HUES6 (cell line): ENCODE measurements at regions not wholly inside any gene's neighbourhood (a gene's known extent, or its start where the extent isn't known, plus 50 kb on each side); places are given as distances from the start of the nearest gene placed in this dataset.
"Not testable (repeated sequence)": the region's sequence is repeated elsewhere in the genome, so short reads cannot be mapped to it uniquely, and the experiment has no call there.

Experiments used
- H3K27ac ChIP-seq: 2 replicates; pipeline ENCODE4 v1.7.0; 2013; ENCODE audit warnings: low read depth, mild to moderate bottlenecking, low read length, inconsistent platforms
- H3K27me3 ChIP-seq: 2 replicates; pipeline ENCODE4 v1.6.1; 2013; ENCODE audit warnings: low read length; ENCODE audit not compliant: control insufficient read depth, insufficient read depth
- H3K36me3 ChIP-seq: 2 replicates; pipeline ENCODE4 v1.6.1; 2013; ENCODE audit warnings: low read length; ENCODE audit not compliant: control insufficient read depth, insufficient read depth
- H3K4me1 ChIP-seq: 2 replicates; pipeline ENCODE4 v1.6.1; 2013; ENCODE audit warnings: low read length; ENCODE audit not compliant: control insufficient read depth, insufficient read depth
- H3K4me3 ChIP-seq: 2 replicates; pipeline ENCODE4 v1.5.1; 2013; ENCODE audit warnings: low read depth, low read length
- H3K9ac ChIP-seq: one replicate; pipeline ENCODE4 v1.6.1; 2013; ENCODE audit warnings: mild to moderate bottlenecking, low read length
- H3K9me3 ChIP-seq: 2 replicates; pipeline ENCODE4 v1.6.1; 2013; ENCODE audit warnings: low read depth, low read length; ENCODE audit not compliant: control insufficient read depth, insufficient read depth

DNA sequence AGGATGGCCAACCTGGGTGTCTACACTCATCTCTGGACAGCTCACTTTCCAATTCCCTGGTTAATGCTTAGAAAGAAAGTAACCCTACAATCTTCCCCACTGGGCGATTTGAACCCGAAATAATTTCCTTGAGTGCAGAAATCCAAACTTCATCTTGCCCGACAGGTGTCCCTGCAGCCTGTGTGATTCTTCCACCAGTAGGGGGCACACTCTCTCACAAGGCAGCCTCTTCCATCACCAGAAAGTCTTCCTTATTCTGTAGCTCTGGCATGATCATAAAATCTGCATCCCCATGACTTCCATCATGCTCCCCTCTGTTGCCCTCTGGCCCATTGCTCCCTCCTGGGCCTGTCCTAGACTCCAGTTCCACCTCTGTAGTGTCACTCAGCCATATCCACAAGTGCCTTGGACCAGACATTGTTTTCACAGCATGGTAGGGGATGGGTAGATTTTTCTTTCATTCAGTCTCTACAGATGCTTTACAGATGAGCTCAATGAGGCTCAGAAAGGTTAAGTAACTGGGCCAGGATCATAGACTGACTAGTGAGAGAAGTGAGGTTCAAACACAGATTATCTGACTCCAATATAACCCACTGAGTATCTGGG is 170.4 kb upstream of the SPTLC3 start:
- no peak overlapping the region for H3K9ac ChIP-seq
- H3K27me3 ChIP-seq: no peaks in the 10 kb centered on the region
- peaks cover 13% of the 10 kb centered on the region for H3K4me1 ChIP-seq
- H3K9me3 ChIP-seq: no peaks in the 10 kb centered on the region
- no peaks in the 10 kb centered on the region for H3K36me3 ChIP-seq
- H3K27ac ChIP-seq: no peak overlapping the region
- H3K4me3 ChIP-seq: no peak overlapping the region

DNA sequence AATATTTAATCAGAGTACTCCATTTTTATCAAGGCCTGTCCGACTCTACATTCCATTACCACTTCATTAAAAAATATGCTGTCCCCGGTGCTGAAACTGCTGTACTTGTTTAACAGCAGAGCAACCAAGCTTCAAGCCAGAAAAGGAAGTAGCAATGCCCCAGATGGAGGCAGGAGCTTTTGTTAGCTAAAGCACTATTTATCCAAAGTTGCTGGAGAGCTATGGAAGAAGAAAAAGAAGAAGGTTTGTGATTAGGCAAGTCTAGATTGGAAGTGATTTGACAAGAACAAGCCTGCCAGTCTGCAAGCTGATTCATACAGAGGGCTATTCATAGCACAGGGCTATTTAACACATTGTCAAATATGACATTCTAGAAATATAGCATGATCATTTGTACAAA is 160.9 kb upstream of the SPTLC3 start:
- H3K4me1 ChIP-seq: no peaks in the 10 kb centered on the region
- H3K9me3 ChIP-seq: no peaks in the 10 kb centered on the region
- H3K36me3 ChIP-seq: no peaks in the 10 kb centered on the region
- H3K9ac ChIP-seq: no peak overlapping the region
- no peak overlapping the region for H3K4me3 ChIP-seq
- H3K27ac ChIP-seq: no peak overlapping the region
- no peaks in the 10 kb centered on the region for H3K27me3 ChIP-seq

DNA sequence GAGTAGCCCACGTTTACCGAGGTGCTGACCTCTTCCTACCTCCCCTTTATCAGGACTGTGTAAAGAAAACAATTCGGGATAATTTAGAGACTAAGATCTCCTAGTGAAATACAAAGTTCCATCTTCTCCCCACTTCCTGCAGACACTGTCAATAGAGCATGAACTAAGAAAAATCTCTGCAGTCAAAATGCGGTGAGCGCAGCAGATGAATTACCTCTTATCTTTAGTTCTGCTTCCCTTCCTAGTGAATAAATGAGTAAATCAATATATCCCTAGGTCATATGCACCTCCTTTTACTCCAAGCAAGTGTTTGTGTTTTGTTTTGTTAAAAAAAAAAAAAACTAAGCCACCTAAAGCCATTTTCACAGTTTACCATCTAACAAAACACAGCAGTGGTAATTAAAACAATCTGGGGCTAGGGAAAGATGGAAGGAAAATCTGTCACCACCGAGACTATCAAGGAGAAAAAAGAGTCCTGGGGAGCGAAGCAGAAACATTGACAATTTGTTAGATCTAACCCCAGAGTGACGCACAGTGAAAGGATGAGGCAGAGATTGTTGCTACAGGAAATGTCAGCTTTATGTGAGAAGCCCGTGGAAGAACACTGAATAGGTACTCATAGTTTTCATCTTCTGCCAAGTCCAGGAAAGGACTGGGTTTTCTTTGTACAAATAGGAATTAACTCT is 159.4 kb upstream of the SPTLC3 start:
- no peaks in the 10 kb centered on the region for H3K4me1 ChIP-seq

DNA sequence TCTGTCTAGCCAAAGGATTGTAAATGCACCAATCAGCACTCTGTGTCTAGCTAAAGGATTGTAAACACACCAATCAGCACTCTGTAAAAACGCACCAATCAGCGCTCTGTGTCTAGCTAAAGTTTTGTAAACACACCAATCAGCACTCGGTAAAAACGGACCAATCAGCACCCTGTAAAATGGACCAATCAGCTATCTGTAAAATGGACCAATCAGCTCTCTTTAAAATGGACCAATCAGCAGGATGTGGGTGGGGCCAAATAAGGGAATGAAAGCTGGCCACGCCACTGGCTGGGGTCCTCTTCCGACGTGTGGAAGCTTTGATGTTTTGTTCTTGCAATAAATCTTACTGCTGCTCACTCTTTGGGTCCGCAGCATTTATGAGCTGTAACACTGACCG is 151.1 kb upstream of the SPTLC3 start:
- not testable (repeated sequence) for H3K36me3 ChIP-seq

More for the DNA sequence above, 159.4 kb upstream of the SPTLC3 start:
- Histone ChIP-seq H3K9me3 (no peaks in the 10 kb centered on the region), H3K4me3 (no peak overlapping the region), H3K27me3 (no peaks in the 10 kb centered on the region), H3K9ac (no peak overlapping the region), H3K36me3 (no peaks in the 10 kb centered on the region), H3K27ac (no peak overlapping the region)

DNA sequence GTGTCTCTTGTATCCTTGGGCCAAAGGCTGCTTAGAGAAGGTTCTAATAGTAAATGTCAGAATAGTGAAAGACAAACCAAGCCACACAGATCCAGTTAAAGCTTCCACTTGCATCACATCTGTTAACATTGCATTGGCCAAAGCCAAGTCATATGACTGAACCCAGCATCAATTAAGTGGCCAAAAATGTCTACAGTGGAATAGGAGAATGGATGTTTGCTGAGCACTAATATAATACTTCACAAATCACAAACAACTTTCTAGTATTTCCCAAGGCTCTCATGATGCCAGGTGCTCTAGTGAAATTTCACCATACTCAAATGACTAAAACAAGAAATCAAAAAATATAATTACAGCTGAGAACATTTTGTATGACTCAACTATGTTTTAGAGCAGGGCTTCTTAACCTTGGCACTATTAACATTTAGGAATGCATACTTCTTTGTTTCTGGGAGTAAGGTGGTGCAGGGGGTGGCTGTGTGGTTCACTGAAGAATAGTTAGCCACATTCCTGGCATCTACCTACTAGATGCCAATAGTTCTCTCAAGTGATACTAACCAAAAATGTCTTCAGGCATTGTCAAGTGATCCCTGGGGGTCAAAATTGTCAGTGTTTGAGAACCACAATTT is 148.0 kb upstream of the SPTLC3 start:
- Histone ChIP-seq H3K4me1 (no peaks in the 10 kb centered on the region), H3K27me3 (no peaks in the 10 kb centered on the region), H3K9ac (no peak overlapping the region), H3K9me3 (0 out of 2 replicates have a peak, but pooled peaks cover 8% of the 10 kb centered on the region), H3K27ac (no peak overlapping the region), H3K36me3 (no peaks in the 10 kb centered on the region), H3K4me3 (no peak overlapping the region)

More for the DNA sequence above, 151.1 kb upstream of the SPTLC3 start:
- not testable (repeated sequence) for H3K27me3 ChIP-seq, H3K4me3 ChIP-seq, H3K9me3 ChIP-seq, H3K9ac ChIP-seq, H3K4me1 ChIP-seq, H3K27ac ChIP-seq

DNA sequence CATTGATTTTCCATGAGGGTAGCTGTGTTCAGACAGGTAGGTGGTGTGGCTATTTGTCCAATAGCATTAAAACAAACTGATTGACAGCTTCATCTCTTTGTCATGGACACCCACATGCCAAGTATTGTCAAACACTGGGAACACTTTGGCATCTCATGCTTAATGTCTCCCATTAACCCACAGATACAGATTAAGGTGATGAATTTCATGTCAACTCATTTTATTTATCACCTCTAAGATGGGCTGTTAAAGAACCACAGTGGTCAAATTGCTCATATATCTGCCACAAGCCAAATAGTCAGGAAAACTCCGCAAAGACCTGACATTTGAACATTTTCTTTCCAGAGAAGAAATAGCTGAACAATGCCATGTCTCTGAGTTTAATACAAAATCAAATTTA is 139.1 kb upstream of the SPTLC3 start:
- H3K27me3 ChIP-seq: no peaks in the 10 kb centered on the region
- no peak overlapping the region for H3K9ac ChIP-seq
- H3K27ac ChIP-seq: no peak overlapping the region
- no peaks in the 10 kb centered on the region for H3K4me1 ChIP-seq
- H3K9me3 ChIP-seq: no peaks in the 10 kb centered on the region
- H3K36me3 ChIP-seq: no peaks in the 10 kb centered on the region
- H3K4me3 ChIP-seq: no peak overlapping the region

DNA sequence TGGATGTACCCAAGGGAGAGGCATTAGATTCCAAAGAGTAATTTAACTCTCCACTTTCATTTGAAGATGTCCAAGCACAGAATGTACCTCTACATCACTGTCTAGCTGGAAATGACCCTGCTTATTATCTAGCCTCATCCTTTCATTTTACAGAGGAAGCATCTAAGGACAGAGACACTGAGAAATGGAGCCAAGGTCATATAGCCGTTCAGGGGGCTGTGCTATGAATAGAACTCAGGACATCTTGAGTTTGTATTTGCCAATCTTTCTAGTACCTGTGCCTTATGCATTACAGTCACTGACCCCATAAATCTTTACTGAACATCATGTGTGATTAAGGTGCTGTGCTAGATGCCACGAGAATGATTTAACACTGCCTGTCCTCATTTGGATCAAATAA is 138.2 kb upstream of the SPTLC3 start:
- no peak overlapping the region for H3K9ac ChIP-seq

DNA sequence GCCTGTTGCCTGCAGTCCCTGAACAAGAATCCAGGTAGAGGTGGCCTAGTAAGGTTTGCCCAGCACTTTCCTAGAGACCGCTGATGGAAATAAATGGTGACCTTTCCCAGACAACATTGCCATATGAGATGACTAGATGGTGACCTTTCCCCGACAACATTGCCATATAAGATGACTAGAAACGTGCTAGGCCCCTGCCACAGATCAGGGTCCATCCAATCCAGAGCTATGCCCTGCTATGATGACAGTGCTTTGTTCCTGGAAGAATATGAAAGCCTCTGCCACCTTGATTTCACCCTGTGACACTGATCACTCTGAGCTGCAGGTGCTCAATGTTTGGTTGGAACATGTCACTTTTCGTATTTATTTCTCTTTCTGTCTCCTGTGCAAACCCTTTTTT is 133.8 kb upstream of the SPTLC3 start:
- Histone ChIP-seq H3K36me3 (no peaks in the 10 kb centered on the region), H3K4me1 (no peaks in the 10 kb centered on the region), H3K4me3 (no peak overlapping the region), H3K9ac (no peak overlapping the region), H3K9me3 (peaks cover 3% of the 10 kb centered on the region; the same call in 1 of the 2 replicates), H3K27ac (no peak overlapping the region), H3K27me3 (no peaks in the 10 kb centered on the region)

More for the DNA sequence above, 138.2 kb upstream of the SPTLC3 start:
- no peaks in the 10 kb centered on the region for H3K9me3 ChIP-seq
- no peaks in the 10 kb centered on the region for H3K4me1 ChIP-seq
- no peak overlapping the region for H3K27ac ChIP-seq
- no peaks in the 10 kb centered on the region for H3K27me3 ChIP-seq
- H3K4me3 ChIP-seq: no peak overlapping the region
- no peaks in the 10 kb centered on the region for H3K36me3 ChIP-seq

DNA sequence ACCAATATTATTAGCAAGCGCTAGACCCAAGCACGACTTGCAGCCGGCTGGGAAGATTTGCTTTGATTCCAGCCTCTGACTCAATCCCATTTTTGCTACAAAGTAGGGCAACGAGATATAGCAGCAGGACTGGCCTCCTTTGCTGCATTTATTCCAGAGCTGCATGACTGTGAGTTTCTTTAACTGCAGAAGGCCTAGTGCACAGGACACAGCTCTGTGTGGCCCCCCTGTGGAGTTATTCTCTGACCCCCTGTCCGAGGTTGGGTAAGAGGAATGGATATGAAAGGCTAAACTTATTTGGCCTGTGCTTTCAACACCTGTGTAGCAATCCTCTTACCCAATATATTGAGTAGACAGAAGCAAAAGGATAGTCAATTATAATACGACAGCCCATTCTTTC is 133.3 kb upstream of the SPTLC3 start:
- Histone ChIP-seq H3K4me3 (no peak overlapping the region), H3K4me1 (no peaks in the 10 kb centered on the region), H3K9me3 (peaks cover 7% of the 10 kb centered on the region; the same call in 1 of the 2 replicates), H3K27ac (no peak overlapping the region), H3K36me3 (no peaks in the 10 kb centered on the region), H3K27me3 (no peaks in the 10 kb centered on the region), H3K9ac (no peak overlapping the region)

DNA sequence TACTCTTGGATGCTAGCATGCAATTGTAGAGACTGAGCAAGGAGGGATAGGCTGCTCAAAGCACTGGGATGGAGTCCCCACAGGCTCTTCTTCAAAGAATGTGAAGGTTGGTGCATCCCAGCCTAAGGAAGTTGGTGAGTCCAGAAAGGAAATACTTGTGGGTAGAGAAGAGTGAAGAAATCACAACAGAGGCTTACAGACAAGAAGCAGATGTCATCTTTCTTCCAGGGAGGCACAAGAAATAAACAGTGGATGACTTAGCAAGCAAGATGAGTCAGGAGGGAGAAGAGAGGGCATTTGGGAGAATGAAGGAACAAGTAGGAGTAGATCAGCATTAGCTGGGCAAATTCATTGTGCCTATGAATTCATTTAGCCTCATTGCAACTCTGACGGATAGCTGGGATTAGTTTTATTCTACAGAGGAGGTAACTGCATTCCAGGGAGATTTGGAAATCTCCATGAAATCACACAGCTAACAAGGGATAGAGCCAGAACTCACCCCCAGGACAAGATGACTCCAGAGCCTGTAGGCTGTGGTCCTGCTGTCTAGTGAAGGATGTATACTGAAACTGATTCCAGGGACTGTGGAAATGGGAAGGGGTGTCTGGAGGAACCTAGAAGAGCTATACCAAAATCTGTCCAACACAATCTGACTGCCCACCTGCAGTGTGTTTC is 125.8 kb upstream of the SPTLC3 start:
- no peak overlapping the region for H3K27ac ChIP-seq
- H3K9me3 ChIP-seq: peaks cover 15% of the 10 kb centered on the region; the same call in 1 of the 2 replicates
- no peak overlapping the region for H3K9ac ChIP-seq
- H3K27me3 ChIP-seq: no peaks in the 10 kb centered on the region
- no peak overlapping the region for H3K4me3 ChIP-seq
- H3K36me3 ChIP-seq: no peaks in the 10 kb centered on the region
- H3K4me1 ChIP-seq: no peaks in the 10 kb centered on the region

DNA sequence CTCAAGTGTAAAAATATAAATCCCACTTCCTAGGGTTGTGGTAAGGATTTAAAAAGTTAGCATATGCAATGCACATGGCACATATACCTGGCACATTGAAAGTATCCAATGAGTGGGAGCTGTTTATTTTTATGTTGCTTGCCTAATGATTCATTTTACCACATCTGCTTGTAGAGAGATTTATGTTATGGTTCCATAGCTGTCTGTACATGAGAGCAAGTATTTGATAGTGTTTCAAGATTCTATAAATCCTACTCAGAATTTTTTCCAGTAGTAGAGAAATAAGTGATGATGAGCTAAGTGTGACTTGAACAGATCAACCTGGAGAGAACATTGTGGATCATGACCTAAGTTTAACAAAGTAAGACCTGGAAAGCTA is 125.3 kb upstream of the SPTLC3 start:
- Histone ChIP-seq H3K4me1 (no peaks in the 10 kb centered on the region), H3K9ac (no peak overlapping the region), H3K36me3 (no peaks in the 10 kb centered on the region), H3K27me3 (no peaks in the 10 kb centered on the region), H3K4me3 (no peak overlapping the region), H3K27ac (no peak overlapping the region), H3K9me3 (peaks cover 15% of the 10 kb centered on the region; the same call in 1 of the 2 replicates)
